HCT116 (cell line): ENCODE measurements at regions not wholly inside any gene's neighbourhood (a gene's known extent, or its start where the extent isn't known, plus 50 kb on each side); places are given as distances from the start of the nearest gene placed in this dataset.

ENCODE experiments used
- ATAC-seq: fragments of 200-7000 bp; cut with Tn5 transposase; 2 replicates; pipeline ENCODE4 v1.9.1; 2020; ENCODE audit warnings: mild to moderate bottlenecking, moderate library complexity
- BruUV-seq: library from RNA; stranded (reverse); fragments of 400-500 nt; replicated peaks from 2 replicates; lab custom pipeline; 2021; lab: Mats Ljungman, UMichigan
- CTCF ChIA-PET: fragments of 300-600 bp; sonication (Branson Sonifier 250); formaldehyde crosslinking; loops from one replicate; lab custom pipeline; 2021; ENCODE audit warnings: antibody characterized with exemption; lab: Charles Lee
- POLR2A ChIA-PET: fragments of 300-600, 350-600 bp; sonication (Branson Sonifier 250); formaldehyde crosslinking; loops from one replicate; lab custom pipeline; 2021; ENCODE audit warnings: antibody characterized with exemption; lab: Charles Lee
- RAD21 ChIA-PET, 2 experiments: fragments of 300-600 bp; sonication (Branson Sonifier 250); formaldehyde crosslinking; loops; one replicate each; lab custom pipeline; 2023; ENCODE audit warnings: low total read pairs in 2 of 2; ENCODE audit not compliant: uncharacterized antibody in 2 of 2, unreplicated experiment in 2 of 2, low non-redundant PET in 1 of 2; lab: Charles Lee
- DNase-seq: peaks from one replicate; pipeline ENCODE4 v3.0.0-alpha.2; 2010; ENCODE audit warnings: low read depth, low spot score
- H2AFZ ChIP-seq: fragments of 200-600 bp; shearing (Covaris generic), sonication (generic); 2 replicates; pipeline ENCODE4 v1.6.1; 2017; ENCODE audit warnings: low read depth, mixed run types, mixed read lengths, antibody characterized with exemption, low read length; ENCODE audit not compliant: poor library complexity, severe bottlenecking
- H3K27ac ChIP-seq: 2 replicates; pipeline ENCODE4 v1.5.1; 2012; ENCODE audit warnings: low read depth, low read length
- H3K27me3 ChIP-seq: fragments of 200-600 bp; sonication (generic); 2 replicates; pipeline ENCODE4 v1.6.1; 2016; ENCODE audit warnings: mixed run types, low read length, mixed read lengths; ENCODE audit not compliant: insufficient read depth
- H3K36me3 ChIP-seq, 2 experiments: fragments of 200-500 bp in 1 of 2; fragments of 200-600 bp in 1 of 2; sonication (Bioruptor generic) in 1 of 2; sonication (generic) in 1 of 2; 2 replicates each; pipeline versions ENCODE4 v1.5.1 to v1.6.1; 2014 to 2016; ENCODE audit warnings: low read length in 2 of 2, inconsistent platforms in 1 of 2, mixed read lengths in 1 of 2, mixed run types in 1 of 2; ENCODE audit not compliant: insufficient read depth in 2 of 2, control insufficient read depth in 1 of 2
- H3K4me1 ChIP-seq, 2 experiments: fragments of 200-600 bp in 1 of 2; sonication (generic) in 1 of 2; 2 replicates each; pipeline versions ENCODE4 v1.5.1 to v1.6.1; 2012 to 2017; ENCODE audit warnings: low read length in 2 of 2, inconsistent platforms in 1 of 2, mild to moderate bottlenecking in 1 of 2, mixed read lengths in 1 of 2, mixed run types in 1 of 2, moderate library complexity in 1 of 2; ENCODE audit not compliant: insufficient read depth in 2 of 2, control insufficient read depth in 1 of 2
- H3K4me2 ChIP-seq: fragments of 200-600 bp; sonication (generic); 2 replicates; pipeline ENCODE4 v1.6.1; 2017; ENCODE audit warnings: mixed run types, low read length, mixed read lengths
- H3K4me3 ChIP-seq, 2 experiments: fragments of 200-600 bp in 1 of 2; sonication (generic) in 1 of 2; replicated peaks in 1 of 2; 2 replicates each; pipeline ENCODE4 v1.5.1; 2011 to 2016; ENCODE audit warnings: low read length in 2 of 2, control low read depth in 1 of 2, low read depth in 1 of 2, mild to moderate bottlenecking in 1 of 2, mixed read lengths in 1 of 2, mixed run types in 1 of 2
- H3K79me2 ChIP-seq: fragments of 200-600 bp; sonication (generic); 2 replicates; pipeline ENCODE4 v1.6.1; 2017; ENCODE audit warnings: mild to moderate bottlenecking, mixed run types, low read length, moderate library complexity, mixed read lengths; ENCODE audit not compliant: insufficient read depth
- H3K9ac ChIP-seq: fragments of 200-600 bp; sonication (generic); 2 replicates; pipeline ENCODE4 v1.6.1; 2016; ENCODE audit warnings: low read length, mixed read lengths
- H3K9me2 ChIP-seq: fragments of 200-600 bp; sonication (generic), shearing (Covaris generic); 2 replicates; pipeline ENCODE4 v1.6.1; 2017; ENCODE audit warnings: mixed run types, mild to moderate bottlenecking, moderate library complexity; ENCODE audit not compliant: insufficient read depth
- H3K9me3 ChIP-seq, 2 experiments: fragments of 200-500 bp in 1 of 2; fragments of 200-600 bp in 1 of 2; sonication (Bioruptor generic) in 1 of 2; sonication (generic) in 1 of 2; 2 replicates each; pipeline ENCODE4 v1.6.1; 2014 to 2017; ENCODE audit warnings: low read length in 2 of 2, mixed read lengths in 2 of 2, inconsistent platforms in 1 of 2, low read depth in 1 of 2, mild to moderate bottlenecking in 1 of 2, mixed run types in 1 of 2, moderate library complexity in 1 of 2; ENCODE audit not compliant: control insufficient read depth in 1 of 2, insufficient read depth in 1 of 2
- H4K20me1 ChIP-seq: fragments of 200-600 bp; sonication (generic), shearing (Covaris generic); 2 replicates; pipeline ENCODE4 v1.6.1; 2017; ENCODE audit warnings: mixed run types, mild to moderate bottlenecking, moderate library complexity; ENCODE audit not compliant: insufficient read depth
- ATF3 ChIP-seq: IDR thresholded peaks from 2 replicates; pipeline ENCODE4 v1.6.1; 2012
- CEBPB ChIP-seq: IDR thresholded peaks from 2 replicates; pipeline ENCODE4 v1.6.1; 2012; ENCODE audit warnings: low read depth
- CTCF ChIP-seq, 3 experiments: fragments of 200-600 bp in 1 of 3; sonication (generic) in 1 of 3; IDR thresholded peaks in 2 of 3; conservative IDR thresholded peaks in 1 of 3; 2 replicates each; pipeline ENCODE4 v1.5.1; 2012 to 2017; ENCODE audit warnings: low read depth in 2 of 3, low read length in 2 of 3, antibody characterized with exemption in 1 of 3, borderline replicate concordance in 1 of 3, control low read depth in 1 of 3, mild to moderate bottlenecking in 1 of 3, mixed read lengths in 1 of 3, mixed run types in 1 of 3, moderate library complexity in 1 of 3; ENCODE audit not compliant: insufficient read depth in 1 of 3
- EGR1 ChIP-seq: IDR thresholded peaks from 2 replicates; pipeline ENCODE4 v1.6.1; 2012; ENCODE audit warnings: low read depth
- EZH2 ChIP-seq: fragments of 200-600 bp; sonication (generic); IDR thresholded peaks from 2 replicates; pipeline ENCODE4 v1.6.1; 2017; ENCODE audit warnings: antibody characterized with exemption, mixed run types
- EZH2phosphoT487 ChIP-seq: fragments of 200-600 bp; IDR thresholded peaks from 2 replicates; pipeline ENCODE4 v1.6.1; 2018; ENCODE audit warnings: antibody characterized with exemption, borderline replicate concordance
- FOSL1 ChIP-seq: IDR thresholded peaks from 2 replicates; pipeline ENCODE4 v1.6.1; 2012; ENCODE audit warnings: low read depth
- JUND ChIP-seq: IDR thresholded peaks from 2 replicates; pipeline ENCODE4 v1.6.1; 2012
- POLR2A ChIP-seq: IDR thresholded peaks from 2 replicates; pipeline ENCODE4 v1.7.0; 2011; ENCODE audit warnings: borderline replicate concordance; ENCODE audit not compliant: insufficient read depth, insufficient read length; ENCODE audit errors: extremely low read depth
- POLR2AphosphoS5 ChIP-seq: IDR thresholded peaks from 2 replicates; pipeline ENCODE4 v1.6.1; 2011; ENCODE audit warnings: mild to moderate bottlenecking, low read depth, low read length, moderate library complexity
- RAD21 ChIP-seq: IDR thresholded peaks from 2 replicates; pipeline ENCODE4 v1.6.1; 2012; ENCODE audit warnings: low read depth, mild to moderate bottlenecking
- REST ChIP-seq: IDR thresholded peaks from 2 replicates; pipeline ENCODE4 v1.6.1; 2012; ENCODE audit warnings: low read depth
- TCF7L2 ChIP-seq: IDR thresholded peaks from 2 replicates; pipeline ENCODE4 v1.7.0; 2011; ENCODE audit warnings: borderline replicate concordance, inconsistent platforms; ENCODE audit not compliant: insufficient read depth, insufficient read length; ENCODE audit errors: extremely low read depth
- ZBTB33 ChIP-seq: IDR thresholded peaks from 2 replicates; pipeline ENCODE4 v1.6.1; 2011; ENCODE audit warnings: mild to moderate bottlenecking, low read length, moderate library complexity; ENCODE audit not compliant: insufficient replicate concordance; ENCODE audit errors: extremely low read depth
- intact Hi-C: fragments of 100-400 bp; cut with micrococcal nuclease; formaldehyde crosslinking; loops from 2 replicates; pipeline ENCODE4 v1.10.0; 2022

- H3K79me2 ChIP-seq = no peaks in the 10 kb centered on the region
- H3K27me3 ChIP-seq = peaks cover 58% of the 10 kb centered on the region
- no peaks in the 10 kb centered on the region for H3K4me1 ChIP-seq
- no peak overlapping the region for H3K9ac ChIP-seq
- no peak overlapping the region for H2AFZ ChIP-seq
- intact Hi-C loops = no loop called here
- H3K4me3 ChIP-seq = no peak overlapping the region
- H3K9me2 ChIP-seq = no peaks in the 10 kb centered on the region
- no peak overlapping the region for H3K27ac ChIP-seq
- TF ChIP-seq POLR2A (no peak), EZH2phosphoT487 (no peak), JUND (no peak), REST (no peak), CEBPB (no peak), EZH2 (no peak), FOSL1 (no peak), EGR1 (no peak), RAD21 (no peak), TCF7L2 (no peak), ATF3 (no peak), POLR2AphosphoS5 (no peak), ZBTB33 (no peak), CTCF (IDR thresholded peaks at IDR 0.05 in 2 of 3, conservative IDR thresholded peaks at IDR 0.05 in 1 of 3; ENCODE audit: borderline replicate concordance in 1 of 3, insufficient read depth in 1 of 3, low read depth in 2 of 3, low read length in 2 of 3) (no peak)
- DNase-seq (no peak), ATAC-seq (no peak)
- BruUV-seq = no TSS peak
- no peaks in the 10 kb centered on the region for H4K20me1 ChIP-seq
- ChIA-PET RAD21 (no interaction called here), POLR2A (no interaction called here), CTCF (interaction anchor here (1.1 kb wide), 1 partner anchor 285 kb away, joined by 3 read pairs; no protein-coding TSS in a partner anchor)
- no peaks in the 10 kb centered on the region for H3K36me3 ChIP-seq
- no peak overlapping the region for H3K4me2 ChIP-seq
- H3K9me3 ChIP-seq = no peaks in the 10 kb centered on the region
These were observed 57.9 kb upstream of the SSTR4 start for GRCh38 chr20:22977047-22977785.
